PC-3 (cell line): ENCODE measurements at regions not wholly inside any gene's neighbourhood (a gene's known extent, or its start where the extent isn't known, plus 50 kb on each side); places are given as distances from the start of the nearest gene placed in this dataset.

Experiments
- ATAC-seq: fragments of 200-7000 bp; cut with Tn5 transposase; 2 replicates; pipeline ENCODE4 v1.9.1; 2020; ENCODE audit warnings: mild to moderate bottlenecking, moderate library complexity
- BruUV-seq: library from RNA; stranded (reverse); fragments of 400-500 nt; replicated peaks from 2 replicates; lab custom pipeline; 2021; lab: Mats Ljungman, UMichigan
- CTCF ChIA-PET: fragments of 300-600 bp; sonication (Branson Sonifier 250); formaldehyde crosslinking; loops from one replicate; lab custom pipeline; 2022; ENCODE audit warnings: antibody characterized with exemption; lab: Charles Lee
- POLR2A ChIA-PET: fragments of 300-600 bp; sonication (Branson Sonifier 250); formaldehyde crosslinking; loops from one replicate; lab custom pipeline; 2022; ENCODE audit warnings: antibody characterized with exemption; ENCODE audit not compliant: unreplicated experiment; lab: Charles Lee
- DNase-seq: peaks from one replicate; pipeline ENCODE4 v3.0.0-alpha.2; 2015
- H2AFZ ChIP-seq: fragments of 300-600 bp; sonication (generic); 2 replicates; pipeline ENCODE4 v1.6.0; 2016; ENCODE audit warnings: antibody characterized with exemption, low read length
- H3F3A ChIP-seq: fragments of 300-600 bp; sonication (generic); one replicate; pipeline ENCODE4 v1.6.0; 2017; ENCODE audit warnings: antibody characterized with exemption, low read length, control low read depth, mild to moderate bottlenecking; ENCODE audit not compliant: unreplicated experiment
- H3K27ac ChIP-seq: fragments of 300-600 bp; sonication (generic); 2 replicates; pipeline ENCODE4 v1.5.1; 2016; ENCODE audit warnings: mild to moderate bottlenecking, low read length
- H3K27me3 ChIP-seq: fragments of 300-600 bp; sonication (generic); 2 replicates; pipeline ENCODE4 v1.6.1; 2016; ENCODE audit warnings: low read length, mixed read lengths
- H3K36me3 ChIP-seq: fragments of 300-600 bp; sonication (generic); 2 replicates; pipeline ENCODE4 v1.6.1; 2016; ENCODE audit warnings: low read depth, mixed run types, low read length, mixed read lengths
- H3K4me1 ChIP-seq: fragments of 300-600 bp; sonication (generic); 2 replicates; pipeline ENCODE4 v1.5.1; 2016; ENCODE audit warnings: low read length; ENCODE audit not compliant: insufficient read depth
- H3K4me2 ChIP-seq: fragments of 300-600 bp; sonication (generic); 2 replicates; pipeline ENCODE4 v1.6.0; 2016; ENCODE audit warnings: low read length
- H3K4me3 ChIP-seq: fragments of 300-600 bp; sonication (generic); 2 replicates; pipeline ENCODE4 v1.5.1; 2016; ENCODE audit warnings: mild to moderate bottlenecking, low read length, mixed read lengths
- H3K79me2 ChIP-seq: fragments of 300-600 bp; sonication (generic); 2 replicates; pipeline ENCODE4 v1.6.1; 2017; ENCODE audit warnings: low read length, mixed read lengths
- H3K9ac ChIP-seq: fragments of 300-600 bp; sonication (generic); 2 replicates; pipeline ENCODE4 v1.6.0; 2016; ENCODE audit warnings: mild to moderate bottlenecking, low read length
- H3K9me2 ChIP-seq: fragments of 300-600 bp; sonication (generic); replicated peaks from 2 replicates; pipeline ENCODE4 v1.6.1; 2016; ENCODE audit warnings: mixed run types, low read length, mixed read lengths
- H3K9me3 ChIP-seq: fragments of 300-600 bp; sonication (generic); 2 replicates; pipeline ENCODE4 v1.6.1; 2016; ENCODE audit warnings: low read length, mixed read lengths
- H4K20me1 ChIP-seq: fragments of 300-600 bp; sonication (generic); 2 replicates; pipeline ENCODE4 v1.6.1; 2016; ENCODE audit warnings: low read length, mixed read lengths
- CTCF ChIP-seq: fragments of 300-600 bp; sonication (generic); conservative IDR thresholded peaks from 2 replicates; pipeline ENCODE4 v1.5.1; 2017; ENCODE audit warnings: antibody characterized with exemption, low read depth, mild to moderate bottlenecking, low read length
- EZH2 ChIP-seq: fragments of 300-600 bp; sonication (generic); IDR thresholded peaks from one replicate; pipeline ENCODE4 v1.6.1; 2017; ENCODE audit warnings: antibody characterized with exemption, mild to moderate bottlenecking, low read length; ENCODE audit not compliant: unreplicated experiment
- EZH2phosphoT487 ChIP-seq: fragments of 300-600 bp; sonication (generic); IDR thresholded peaks from 2 replicates; pipeline ENCODE4 v1.6.1; 2018; ENCODE audit warnings: mild to moderate bottlenecking, antibody characterized with exemption, low read length, borderline replicate concordance
- intact Hi-C: fragments of 100-400 bp; cut with micrococcal nuclease; formaldehyde crosslinking; loops from 2 replicates; pipeline ENCODE4 v1.9.0; 2023

GRCh38 chr15:69787791-69788190, 309.9 kb downstream of the TLE3 start:
- H3K9me2 ChIP-seq = no peaks in the 10 kb centered on the region
- no peak for TF ChIP-seq EZH2phosphoT487
- no peak for TF ChIP-seq EZH2
- H3K4me1 ChIP-seq = no peaks in the 10 kb centered on the region
- peaks cover 17% of the 10 kb centered on the region; the same call in 1 of the 2 replicates for H3K27me3 ChIP-seq
- no peaks in the 10 kb centered on the region for H3K36me3 ChIP-seq
- no peak for DNase-seq
- H3K27ac ChIP-seq = no peak overlapping the region
- no peak overlapping the region for H3K9ac ChIP-seq
- CTCF ChIA-PET = no interaction called here
- POLR2A ChIA-PET = interaction anchor here (0.6 kb wide), 1 partner anchor 16 kb away, joined by 6 read pairs; no protein-coding TSS in a partner anchor
- H3K9me3 ChIP-seq = no peaks in the 10 kb centered on the region
- no peak overlapping the region for H2AFZ ChIP-seq
- no peaks in the 10 kb centered on the region for H3F3A ChIP-seq
- intact Hi-C loops = no loop called here
- no peak for ATAC-seq
- no peak overlapping the region for H3K4me2 ChIP-seq
- no peak overlapping the region for H3K4me3 ChIP-seq
- H3K79me2 ChIP-seq = no peaks in the 10 kb centered on the region
- no TSS peak for BruUV-seq
- H4K20me1 ChIP-seq = no peaks in the 10 kb centered on the region

GRCh38 chr15:69789648-69790393, 307.9 kb downstream of the TLE3 start:
- peaks cover 4% of the 10 kb centered on the region for H3K4me1 ChIP-seq
- intact Hi-C loops = no loop called here
- ATAC-seq (no peak), DNase-seq (no peak)
- H2AFZ ChIP-seq = no peak overlapping the region
- H3K27ac ChIP-seq = no peak overlapping the region
- ChIA-PET POLR2A (no interaction called here), CTCF (no interaction called here)
- H3K9ac ChIP-seq = no peak overlapping the region
- no peaks in the 10 kb centered on the region for H3K79me2 ChIP-seq
- no peaks in the 10 kb centered on the region for H3K36me3 ChIP-seq
- H3K27me3 ChIP-seq = peaks cover 17% of the 10 kb centered on the region; the same call in 1 of the 2 replicates
- TF ChIP-seq EZH2phosphoT487 = no peak
- no peak for TF ChIP-seq CTCF
- TF ChIP-seq EZH2 = no peak
- no peaks in the 10 kb centered on the region for H3F3A ChIP-seq
- H3K9me3 ChIP-seq = no peaks in the 10 kb centered on the region
- no peak overlapping the region for H3K4me3 ChIP-seq
- no peaks in the 10 kb centered on the region for H3K9me2 ChIP-seq
- no TSS peak for BruUV-seq
- H3K4me2 ChIP-seq = no peak overlapping the region
- no peaks in the 10 kb centered on the region for H4K20me1 ChIP-seq

GRCh38 chr15:69790632-69791031, 307.1 kb downstream of the TLE3 start:
- CTCF ChIA-PET = no interaction called here
- ATAC-seq (no peak), DNase-seq (no peak)
- no peak overlapping the region for H3K27ac ChIP-seq
- POLR2A ChIA-PET = no interaction called here
- H3K27me3 ChIP-seq = peaks cover 17% of the 10 kb centered on the region; the same call in 1 of the 2 replicates
- intact Hi-C loops = no loop called here
- no peaks in the 10 kb centered on the region for H3F3A ChIP-seq
- no peaks in the 10 kb centered on the region for H3K79me2 ChIP-seq
- H3K4me2 ChIP-seq = no peak overlapping the region
- H3K4me3 ChIP-seq = no peak overlapping the region
- no peaks in the 10 kb centered on the region for H4K20me1 ChIP-seq
- TF ChIP-seq EZH2phosphoT487 (no peak), EZH2 (no peak), CTCF (no peak)
- no peak overlapping the region for H2AFZ ChIP-seq
- H3K9me3 ChIP-seq = no peaks in the 10 kb centered on the region
- no peak overlapping the region for H3K9ac ChIP-seq
- BruUV-seq = no TSS peak
- no peaks in the 10 kb centered on the region for H3K36me3 ChIP-seq
- peaks cover 8% of the 10 kb centered on the region for H3K4me1 ChIP-seq
- no peaks in the 10 kb centered on the region for H3K9me2 ChIP-seq
